ENCODE measurements at regions not wholly inside any gene's neighbourhood (a gene's known extent, or its start where the extent isn't known, plus 50 kb on each side); places are given as distances from the start of the nearest gene placed in this dataset.

DNA sequence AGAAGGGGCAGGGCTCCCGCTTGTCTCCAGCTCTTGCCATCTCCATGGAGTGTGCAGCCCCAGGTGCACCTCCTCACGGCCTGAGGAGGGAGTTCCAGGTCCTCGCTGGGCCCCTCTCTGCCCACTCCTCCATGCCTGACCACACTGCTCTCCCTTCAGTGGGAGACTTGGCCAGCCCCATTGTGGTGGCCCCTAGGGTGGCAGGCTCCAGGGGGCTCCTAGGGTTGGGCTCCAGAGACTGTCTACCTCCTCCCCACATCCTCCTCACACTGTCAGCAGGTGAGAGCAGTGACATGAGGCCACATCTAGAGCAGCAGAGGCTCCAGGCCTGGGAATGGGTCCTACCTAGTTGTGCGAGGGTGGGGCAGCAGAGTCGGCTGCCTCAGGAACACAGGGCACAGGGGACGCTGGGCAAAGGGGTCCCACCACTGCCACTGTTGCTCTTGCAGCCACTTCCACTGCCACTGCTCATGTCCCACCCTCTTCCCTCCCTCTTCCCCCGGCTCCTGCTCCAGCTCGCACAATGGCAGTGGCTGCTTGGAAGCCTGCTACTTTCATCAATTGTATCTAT lies 514.8 kb downstream of the MRPL39 start:
- Histone ChIP-seq H3K4ac (replicated peaks; ENCODE audit: insufficient read length, low read depth, low read length) (no peak overlapping the region), H3K14ac (ENCODE audit: insufficient read length) (no peak overlapping the region), H3K9ac (replicated peaks in 1 of 4; ENCODE audit: extremely low read depth in 1 of 4, low read depth in 3 of 4, low read length in 3 of 4) (no peak overlapping the region), H3K27ac (ENCODE audit: low read depth, low read length) (no peak overlapping the region), H3K27me3 (replicated peaks in 1 of 4; ENCODE audit: control insufficient read depth in 3 of 4, extremely low read depth in 1 of 4, insufficient read depth in 3 of 4, low read length in 3 of 4) (no peaks in the 10 kb centered on the region), H2BK120ac (replicated peaks; ENCODE audit: low read depth, low read length) (no peak overlapping the region), H3K4me3 (ENCODE audit: extremely low read depth in 1 of 4, insufficient read depth in 2 of 4, low read depth in 3 of 4, low read length in 4 of 4) (no peak overlapping the region), H2AFZ (ENCODE audit: low read length) (no peak overlapping the region), H2AK5ac (ENCODE audit: low read depth, low read length) (no peak overlapping the region), H3K36me3 (ENCODE audit: control insufficient read depth in 2 of 4, insufficient read depth in 4 of 4, low read length in 3 of 4) (no peaks in the 10 kb centered on the region), H4K5ac (ENCODE audit: insufficient read length, low read depth, low read length) (no peak overlapping the region), H2BK15ac (ENCODE audit: low read length) (no peak overlapping the region), H4K91ac (replicated peaks; ENCODE audit: insufficient read length, low read length) (no peak overlapping the region), H2BK5ac (ENCODE audit: low read depth, low read length) (no peak overlapping the region), H3K79me1 (ENCODE audit: low read depth, low read length) (no peaks in the 10 kb centered on the region), H4K20me1 (replicated peaks in 1 of 2; ENCODE audit: control insufficient read depth in 1 of 2, insufficient read depth in 2 of 2, low read length in 2 of 2) (no peaks in the 10 kb centered on the region), H2BK20ac (ENCODE audit: low read length) (no peak overlapping the region), H4K8ac (ENCODE audit: extremely low read depth, insufficient read depth, low read length) (no peak overlapping the region), H3K4me2 (ENCODE audit: insufficient read depth in 1 of 2, low read depth in 2 of 2, low read length in 2 of 2) (no peak overlapping the region), H3K56ac (replicated peaks; ENCODE audit: insufficient read length, low read depth, low read length) (no peak overlapping the region), H3K4me1 (replicated peaks in 1 of 4; ENCODE audit: control insufficient read depth in 3 of 4, insufficient read depth in 4 of 4, low read length in 3 of 4) (no peaks in the 10 kb centered on the region), H3K79me2 (ENCODE audit: control insufficient read depth in 1 of 2, insufficient read depth in 2 of 2, low read length in 2 of 2) (no peaks in the 10 kb centered on the region), H3K18ac (ENCODE audit: extremely low read depth, low read length) (no peak overlapping the region), H3K23me2 (ENCODE audit: low read depth, low read length) (no peaks in the 10 kb centered on the region), H3K9me3 (ENCODE audit: insufficient read depth in 2 of 2, low read depth in 1 of 2, low read length in 1 of 2) (peaks cover 9 to 10% of the 10 kb centered on the region in 2 experiments; a peak in 3 of 4 replicates), H2BK12ac (ENCODE audit: low read depth, low read length) (no peak overlapping the region), H3K23ac (ENCODE audit: insufficient read length) (no peak overlapping the region)
- DNase-seq (ENCODE audit: low read depth in 1 of 2, low spot score in 2 of 2) (no peak), FAIRE-seq (no peak)
- POLR2A ChIA-PET (ENCODE audit: partially characterized antibody), result no interaction called here
- TF ChIP-seq EGR1 (IDR thresholded peaks at IDR 0.05; ENCODE audit: borderline replicate concordance, low read depth, low read length), result no peak
- TF ChIP-seq, protein P1, sequence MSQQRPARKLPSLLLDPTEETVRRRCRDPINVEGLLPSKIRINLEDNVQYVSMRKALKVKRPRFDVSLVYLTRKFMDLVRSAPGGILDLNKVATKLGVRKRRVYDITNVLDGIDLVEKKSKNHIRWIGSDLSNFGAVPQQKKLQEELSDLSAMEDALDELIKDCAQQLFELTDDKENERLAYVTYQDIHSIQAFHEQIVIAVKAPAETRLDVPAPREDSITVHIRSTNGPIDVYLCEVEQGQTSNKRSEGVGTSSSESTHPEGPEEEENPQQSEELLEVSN (IDR thresholded peaks at IDR 0.05), result no peak
- TF ChIP-seq ASH2L (IDR thresholded peaks at IDR 0.05; ENCODE audit: low read length), result no peak
- WGBS, 2 experiments (ENCODE audit: extremely low coverage in 1 of 2, insufficient coverage in 1 of 2, insufficient read length in 1 of 2, insufficient replicate concordance in 2 of 2, low coverage in 1 of 2, low lambda C conversion rate in 2 of 2, missing lambda C conversion rate in 1 of 2), result 88% methylated on average over 5 of the region's 8 CpGs; no CpG with 5 or more reads in 1 of the 2 experiments
- CTCF ChIA-PET (ENCODE audit: partially characterized antibody), result no interaction called here
